ENCODE measurements at regions not wholly inside any gene's neighbourhood (a gene's known extent, or its start where the extent isn't known, plus 50 kb on each side); places are given as distances from the start of the nearest gene placed in this dataset.
"Not testable (repeated sequence)": the region's sequence is repeated elsewhere in the genome, so short reads cannot be mapped to it uniquely, and the experiment has no call there.

- no peak for DNase-seq
Observed at GRCh38 chr2:177000061-177000714, 212.4 kb upstream of the HNRNPA3 start.

GRCh38 chr2:177000715-177001072, 211.9 kb upstream of the HNRNPA3 start:
- no peak for DNase-seq

- DNase-seq = no peak
Observed at GRCh38 chr2:177001334-177001733, 211.3 kb upstream of the HNRNPA3 start.

GRCh38 chr2:177002983-177003382, 209.6 kb upstream of the HNRNPA3 start:
- no peak for DNase-seq

GRCh38 chr2:177007726-177008125, 204.9 kb upstream of the HNRNPA3 start:
- DNase-seq = not testable (repeated sequence)

GRCh38 chr2:177008662-177009061, 203.9 kb upstream of the HNRNPA3 start:
- DNase-seq = not testable (repeated sequence)

- DNase-seq = no peak
Observed at GRCh38 chr2:177010146-177010545, 202.4 kb upstream of the HNRNPA3 start.

- no peak for DNase-seq
Observed at GRCh38 chr2:177010861-177011260, 201.7 kb upstream of the HNRNPA3 start.

- no peak for DNase-seq
Observed at GRCh38 chr2:177014946-177015345, 197.6 kb upstream of the HNRNPA3 start.

GRCh38 chr2:177015356-177015923, 197.2 kb upstream of the HNRNPA3 start:
- DNase-seq = no peak

GRCh38 chr2:177020524-177021119, 192.0 kb upstream of the HNRNPA3 start:
- no peak for DNase-seq

- DNase-seq = no peak
Observed at GRCh38 chr2:177021706-177022343, 190.8 kb upstream of the HNRNPA3 start.

- DNase-seq = no peak
Observed at GRCh38 chr2:177024765-177025164, 187.8 kb upstream of the HNRNPA3 start.

GRCh38 chr2:177026253-177026652, 186.3 kb upstream of the HNRNPA3 start:
- DNase-seq = no peak

GRCh38 chr2:177026956-177027355, 185.6 kb upstream of the HNRNPA3 start:
- no peak for DNase-seq

- DNase-seq = no peak
Observed at GRCh38 chr2:177028296-177028695, 184.3 kb upstream of the HNRNPA3 start.

- DNase-seq = no peak
Observed at GRCh38 chr2:177029075-177029474, 183.5 kb upstream of the HNRNPA3 start.

GRCh38 chr2:177029501-177029900, 183.1 kb upstream of the HNRNPA3 start:
- no peak for DNase-seq

- no peak for DNase-seq
Observed at GRCh38 chr2:177029901-177030300, 182.7 kb upstream of the HNRNPA3 start.

- no peak for DNase-seq
Observed at GRCh38 chr2:177030451-177031105, 182.0 kb upstream of the HNRNPA3 start.

GRCh38 chr2:177031438-177032180, 181.0 kb upstream of the HNRNPA3 start:
- no peak for DNase-seq

GRCh38 chr2:177036747-177037146, 175.8 kb upstream of the HNRNPA3 start:
- DNase-seq = no peak

- no peak for DNase-seq
Observed at GRCh38 chr2:177037569-177037968, 175.0 kb upstream of the HNRNPA3 start.

Measured in NCI-H187 treated with DMSO at 0.1 percent for 48 hours (cell line).